MM.1S (cell line): ENCODE measurements at regions not wholly inside any gene's neighbourhood (a gene's known extent, or its start where the extent isn't known, plus 50 kb on each side); places are given as distances from the start of the nearest gene placed in this dataset.

Experiments used
- CTCF ChIP-seq: fragments of 300-600 bp; sonication (generic); IDR thresholded peaks from 2 replicates; pipeline ENCODE4 v1.5.1; 2016; ENCODE audit warnings: antibody characterized with exemption, low read length, mixed read lengths
- EZH2 ChIP-seq: fragments of 300-600 bp; sonication (generic); optimal IDR thresholded peaks from 2 replicates; pipeline ENCODE3; 2017; ENCODE audit warnings: low read depth, mild to moderate bottlenecking, antibody characterized with exemption, low read length, mixed read lengths

GRCh38 chr6:76677017-76677416, 604.6 kb upstream of the IMPG1 start:
- TF ChIP-seq CTCF (no peak), EZH2 (no peak)
